ENCODE measurements at regions not wholly inside any gene's neighbourhood (a gene's known extent, or its start where the extent isn't known, plus 50 kb on each side); places are given as distances from the start of the nearest gene placed in this dataset.

GRCh38 chr2:18986046-18986445, 372.4 kb downstream of the OSR1 start:
- no peak overlapping the region for H3K4me3 ChIP-seq (ENCODE audit: low read depth, low read length)
- DNase-seq (ENCODE audit: low read depth, low spot score): no peak
- no peak for TF ChIP-seq CTCF (IDR thresholded peaks at IDR 0.05; ENCODE audit: insufficient read depth, low read length, missing control alignments)
- CTCF ChIA-PET: no interaction called here
- POLR2A ChIA-PET: no interaction called here

GRCh38 chr2:18980786-18981430, 377.5 kb downstream of the OSR1 start:
- no peak for DNase-seq (ENCODE audit: low read depth, low spot score)
- POLR2A ChIA-PET: no interaction called here
- H3K4me3 ChIP-seq (ENCODE audit: low read depth, low read length): no peak overlapping the region
- TF ChIP-seq CTCF (IDR thresholded peaks at IDR 0.05; ENCODE audit: insufficient read depth, low read length, missing control alignments): no peak
- CTCF ChIA-PET: interaction anchor here (1.0 kb wide), 1 partner anchor 126 kb away, joined by 3 read pairs; no protein-coding TSS in a partner anchor

GRCh38 chr2:18980104-18980785, 378.2 kb downstream of the OSR1 start:
- CTCF ChIA-PET: no interaction called here
- TF ChIP-seq CTCF (IDR thresholded peaks at IDR 0.05; ENCODE audit: insufficient read depth, low read length, missing control alignments): no peak
- no peak overlapping the region for H3K4me3 ChIP-seq (ENCODE audit: low read depth, low read length)
- POLR2A ChIA-PET: no interaction called here
- no peak for DNase-seq (ENCODE audit: low read depth, low spot score)

- DNase-seq (ENCODE audit: low read depth, low spot score): no peak
- TF ChIP-seq CTCF (IDR thresholded peaks at IDR 0.05; ENCODE audit: insufficient read depth, low read length, missing control alignments): no peak
- POLR2A ChIA-PET: interaction anchor here (1.2 kb wide), 1 partner anchor 381 kb away, joined by 3 read pairs; the partner anchor contains the start of gene OSR1
- H3K4me3 ChIP-seq (ENCODE audit: low read depth, low read length): no peak overlapping the region
- CTCF ChIA-PET: interaction anchor here (0.8 kb wide), 1 partner anchor 290 kb away, joined by 3 read pairs; no protein-coding TSS in a partner anchor
These were observed 381.0 kb downstream of the OSR1 start for GRCh38 chr2:18977409-18977808.

- ChIA-PET POLR2A (interaction anchor here (0.8 to 1.2 kb wide), 2 partner anchors 71 to 382 kb away, joined by 3 read pairs; partner anchors contain the start of gene OSR1), CTCF (no interaction called here)
- peak overlapping the region; percentile 45 for H3K4me3 ChIP-seq (ENCODE audit: low read depth, low read length)
- DNase-seq (ENCODE audit: low read depth, low spot score): peak; percentile 72
- no peak for TF ChIP-seq CTCF (IDR thresholded peaks at IDR 0.05; ENCODE audit: insufficient read depth, low read length, missing control alignments)
These were observed 382.1 kb downstream of the OSR1 start for GRCh38 chr2:18976168-18976961.
